D721Med (cell line): ENCODE measurements at regions not wholly inside any gene's neighbourhood (a gene's known extent, or its start where the extent isn't known, plus 50 kb on each side); places are given as distances from the start of the nearest gene placed in this dataset.
"Not testable (repeated sequence)": the region's sequence is repeated elsewhere in the genome, so short reads cannot be mapped to it uniquely, and the experiment has no call there.

Experiments used
- DNase-seq: peaks from one replicate; pipeline ENCODE4 v3.0.0; 2011; ENCODE audit warnings: low spot score; ENCODE audit not compliant: insufficient read length
- FAIRE-seq: peaks from 2 replicates; lab custom pipeline; 2011; peaks lifted over from hg19 to GRCh38; lab: Jason Lieb, UNC
- TF ChIP-seq, protein P1 (sequence below): IDR thresholded peaks from 2 replicates; pipeline ENCODE4 v1.5.1; 2012; ENCODE audit warnings: mild to moderate bottlenecking, control low read depth; ENCODE audit not compliant: insufficient read depth; ENCODE audit errors: missing control alignments

DNA sequence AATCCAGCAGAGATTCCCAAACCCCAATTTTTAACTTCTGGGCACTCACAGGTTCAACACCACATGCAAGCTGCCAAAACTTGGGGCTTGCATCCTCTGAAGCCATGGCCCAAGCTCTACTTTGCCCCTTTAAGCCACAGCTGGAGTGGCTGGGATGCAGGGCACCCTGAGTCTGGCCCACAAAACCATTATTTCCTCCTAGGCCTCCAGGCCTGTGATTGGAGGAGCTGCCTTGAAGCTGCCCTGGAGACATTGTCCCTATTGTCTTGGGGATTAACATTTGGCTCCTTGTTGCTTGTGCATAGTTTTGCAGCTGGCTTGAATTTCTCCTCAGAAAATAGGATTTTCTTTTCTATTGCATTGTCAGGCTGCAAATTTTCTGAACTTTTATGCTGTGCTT, 109.8 kb upstream of the RPRM start:
- no peak for FAIRE-seq
- no peak for DNase-seq
- TF ChIP-seq, protein P1, sequence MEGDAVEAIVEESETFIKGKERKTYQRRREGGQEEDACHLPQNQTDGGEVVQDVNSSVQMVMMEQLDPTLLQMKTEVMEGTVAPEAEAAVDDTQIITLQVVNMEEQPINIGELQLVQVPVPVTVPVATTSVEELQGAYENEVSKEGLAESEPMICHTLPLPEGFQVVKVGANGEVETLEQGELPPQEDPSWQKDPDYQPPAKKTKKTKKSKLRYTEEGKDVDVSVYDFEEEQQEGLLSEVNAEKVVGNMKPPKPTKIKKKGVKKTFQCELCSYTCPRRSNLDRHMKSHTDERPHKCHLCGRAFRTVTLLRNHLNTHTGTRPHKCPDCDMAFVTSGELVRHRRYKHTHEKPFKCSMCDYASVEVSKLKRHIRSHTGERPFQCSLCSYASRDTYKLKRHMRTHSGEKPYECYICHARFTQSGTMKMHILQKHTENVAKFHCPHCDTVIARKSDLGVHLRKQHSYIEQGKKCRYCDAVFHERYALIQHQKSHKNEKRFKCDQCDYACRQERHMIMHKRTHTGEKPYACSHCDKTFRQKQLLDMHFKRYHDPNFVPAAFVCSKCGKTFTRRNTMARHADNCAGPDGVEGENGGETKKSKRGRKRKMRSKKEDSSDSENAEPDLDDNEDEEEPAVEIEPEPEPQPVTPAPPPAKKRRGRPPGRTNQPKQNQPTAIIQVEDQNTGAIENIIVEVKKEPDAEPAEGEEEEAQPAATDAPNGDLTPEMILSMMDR = no peak

DNA sequence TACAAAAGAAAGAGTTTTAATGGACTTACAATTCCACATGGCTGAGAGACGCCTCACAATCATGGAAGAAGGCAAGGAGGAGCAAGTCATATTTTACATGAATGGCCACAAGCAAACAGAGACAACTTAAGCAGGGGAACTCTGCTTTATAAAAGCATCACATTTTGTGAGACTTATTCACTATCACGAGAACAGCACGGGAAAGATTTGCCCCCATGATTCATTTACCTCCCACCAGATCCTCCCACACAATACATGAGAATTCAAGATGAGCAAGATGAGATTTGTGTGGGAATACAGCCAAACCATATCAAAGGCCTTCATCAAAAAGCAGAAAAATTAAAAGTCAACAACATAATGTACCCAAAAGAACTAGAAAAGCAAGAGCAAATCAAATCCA, 111.0 kb upstream of the RPRM start:
- DNase-seq = no peak
- no peak for FAIRE-seq
- TF ChIP-seq, protein P1 = no peak

DNA sequence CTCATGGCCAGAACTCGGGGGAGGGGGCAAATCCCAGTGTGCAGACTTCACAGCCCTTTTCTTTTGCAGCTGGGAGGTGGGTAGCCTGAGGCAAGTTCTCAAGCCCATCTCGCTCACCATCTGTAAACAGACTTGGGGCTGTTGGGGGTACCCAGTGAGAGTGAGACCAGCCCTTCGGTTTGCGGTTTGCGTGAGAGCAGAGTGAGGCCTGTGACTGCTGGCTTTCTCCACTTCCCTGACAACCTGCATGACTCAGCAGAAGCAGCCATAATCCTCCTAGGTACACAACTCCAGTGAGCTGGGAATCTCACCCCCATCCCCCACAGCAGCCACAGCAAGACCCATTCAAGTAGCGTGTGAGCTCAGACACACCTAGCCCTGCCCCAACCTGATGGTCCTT, 114.5 kb upstream of the RPRM start:
- not testable (repeated sequence) for FAIRE-seq, DNase-seq

DNA sequence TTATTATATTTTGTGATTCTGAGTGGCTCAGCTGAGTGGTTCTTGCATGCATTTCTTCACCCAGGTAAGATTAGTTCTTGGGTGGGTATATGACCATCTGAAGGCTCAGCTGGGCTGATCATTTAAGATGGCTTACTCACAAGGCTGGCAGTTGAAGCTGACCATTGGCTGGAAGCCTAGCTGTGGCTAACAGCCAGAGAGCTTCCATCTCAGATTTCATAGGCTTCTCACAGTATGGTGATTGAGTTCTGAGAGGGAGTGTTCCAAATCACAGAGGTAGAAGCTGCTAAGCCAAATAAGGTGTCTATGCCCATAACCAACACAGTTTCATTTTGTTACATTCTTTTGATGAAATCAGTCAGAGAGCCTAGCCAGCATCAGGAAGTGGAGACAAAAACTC, 117.4 kb upstream of the RPRM start:
- FAIRE-seq = no peak
- TF ChIP-seq, protein P1 = no peak
- no peak for DNase-seq

DNA sequence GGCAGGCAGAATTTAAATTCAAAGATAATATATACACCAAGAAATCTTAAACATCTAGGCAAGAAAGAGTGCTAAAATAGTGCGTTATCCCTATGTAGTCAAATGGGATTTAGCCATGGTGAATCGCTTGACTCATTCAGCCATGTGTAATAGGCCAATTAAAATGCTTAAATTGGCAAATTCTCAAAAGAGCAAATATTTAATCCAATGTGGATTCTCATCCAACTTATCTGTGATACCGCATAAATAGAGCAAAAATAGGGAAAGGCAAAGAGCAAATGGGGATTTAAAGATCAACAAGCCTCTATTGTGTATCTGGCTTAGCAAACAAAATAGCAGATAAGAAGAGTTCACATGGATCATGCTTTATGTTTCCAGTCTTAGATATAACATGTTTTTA, 123.2 kb upstream of the RPRM start:
- FAIRE-seq (no peak), DNase-seq (no peak)

DNA sequence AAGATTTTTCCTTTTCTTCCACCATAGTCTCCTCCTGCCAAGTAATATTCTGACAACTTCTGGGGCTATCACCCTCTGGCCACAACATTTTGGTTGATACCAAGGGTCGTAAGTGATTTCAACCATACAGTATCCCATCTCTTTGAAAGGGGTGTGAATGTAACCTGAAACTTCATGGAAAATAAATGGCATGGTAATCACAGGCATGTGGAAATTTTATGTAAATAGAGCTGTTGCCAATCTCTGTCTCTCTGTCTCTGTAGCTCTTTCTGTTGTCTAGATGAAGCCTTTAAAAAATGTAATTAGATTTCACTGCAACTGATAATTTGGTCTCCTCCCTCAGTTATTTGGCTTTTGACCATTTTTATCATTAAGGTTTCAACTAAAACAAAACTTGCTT, 125.6 kb upstream of the RPRM start:
- FAIRE-seq = no peak
- TF ChIP-seq, protein P1 = no peak
- DNase-seq = no peak

More for the DNA sequence above, 123.2 kb upstream of the RPRM start:
- TF ChIP-seq, protein P1 = no peak

DNA sequence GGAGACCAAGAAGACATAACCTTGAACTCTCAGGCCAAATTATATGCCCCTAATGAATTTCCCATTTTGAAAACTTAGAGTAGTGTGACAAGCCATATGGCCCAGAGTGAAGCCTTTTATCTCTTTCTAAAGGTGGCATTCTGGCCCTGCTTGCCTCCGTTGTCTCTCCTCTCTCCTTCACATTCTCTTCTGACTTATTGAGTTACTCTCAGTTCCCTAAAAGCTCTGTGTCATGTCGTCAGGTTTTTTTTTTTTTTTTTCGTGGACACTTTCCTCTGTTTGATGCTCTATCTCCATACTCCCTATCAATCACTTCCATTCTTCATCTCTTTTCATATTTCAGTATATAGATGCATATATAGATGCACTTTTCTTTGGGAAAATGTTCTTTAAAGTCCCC, 128.1 kb upstream of the RPRM start:
- TF ChIP-seq, protein P1 = no peak
- FAIRE-seq (no peak), DNase-seq (no peak)

DNA sequence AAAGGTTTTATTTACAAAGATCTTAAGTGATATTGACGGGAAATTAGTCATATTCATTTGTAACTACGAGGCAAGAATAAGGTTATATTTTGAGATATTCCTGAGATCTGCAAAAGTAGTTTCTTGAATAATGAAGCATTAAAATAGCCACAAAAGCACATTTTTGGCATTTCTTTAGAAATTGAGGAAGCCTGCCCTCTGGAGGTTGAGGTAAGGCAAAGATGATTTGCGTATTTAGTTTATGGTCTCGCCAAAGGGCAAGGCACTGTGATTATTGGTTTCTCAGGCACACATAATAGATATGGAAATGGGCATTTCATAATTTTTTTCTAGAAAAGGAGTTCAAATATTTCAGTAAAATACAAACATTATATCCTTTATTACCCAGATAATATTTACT, 143.7 kb upstream of the RPRM start:
- TF ChIP-seq, protein P1 = peak; percentile 33
- FAIRE-seq (no peak), DNase-seq (no peak)
